ENCODE measurements at regions not wholly inside any gene's neighbourhood (a gene's known extent, or its start where the extent isn't known, plus 50 kb on each side); places are given as distances from the start of the nearest gene placed in this dataset.

GRCh38 chr7:50862302-50862701, 79.6 kb upstream of the GRB10 start:
- Histone ChIP-seq H3K4me1 (ENCODE audit: control insufficient read depth in 1 of 2, insufficient read depth in 2 of 2, low read length in 2 of 2) (no peaks in the 10 kb centered on the region), H3K9me2 (ENCODE audit: insufficient read depth) (no peaks in the 10 kb centered on the region), H2AFZ (ENCODE audit: low read depth, low read length, poor library complexity, severe bottlenecking) (no peak overlapping the region), H3K36me3 (ENCODE audit: control insufficient read depth in 1 of 2, insufficient read depth in 2 of 2, low read length in 2 of 2) (no peaks in the 10 kb centered on the region), H3K4me2 (ENCODE audit: low read length) (no peak overlapping the region), H3K27me3 (ENCODE audit: insufficient read depth, low read length) (no peaks in the 10 kb centered on the region), H3K79me2 (ENCODE audit: insufficient read depth, low read length) (no peaks in the 10 kb centered on the region), H3K27ac (ENCODE audit: low read depth, low read length) (no peak overlapping the region), H3K4me3 (replicated peaks in 1 of 2; ENCODE audit: low read depth in 1 of 2, low read length in 2 of 2) (no peak overlapping the region), H3K9ac (ENCODE audit: low read length) (no peak overlapping the region), H3K9me3 (ENCODE audit: control insufficient read depth in 1 of 2, insufficient read depth in 1 of 2, low read depth in 1 of 2, low read length in 2 of 2) (no peaks in the 10 kb centered on the region), H4K20me1 (ENCODE audit: insufficient read depth) (no peaks in the 10 kb centered on the region)
- no peak for DNase-seq (ENCODE audit: low read depth, low spot score)
- BruUV-seq (replicated peaks): no TSS peak
- intact Hi-C loops (cut with micrococcal nuclease): no loop called here
- no peak for TF ChIP-seq EZH2 (IDR thresholded peaks at IDR 0.05)
- TF ChIP-seq EZH2phosphoT487 (IDR thresholded peaks at IDR 0.05; ENCODE audit: borderline replicate concordance): no peak
- TF ChIP-seq FOSL1 (IDR thresholded peaks at IDR 0.05; ENCODE audit: low read depth): no peak
- TF ChIP-seq SIN3A (IDR thresholded peaks at IDR 0.05; ENCODE audit: low read depth): no peak
- TF ChIP-seq CBX3 (IDR thresholded peaks at IDR 0.05; ENCODE audit: low read depth): no peak
- TF ChIP-seq ZFX (IDR thresholded peaks at IDR 0.05): no peak
- TF ChIP-seq SP1 (IDR thresholded peaks at IDR 0.05; ENCODE audit: low read depth): no peak
- no peak for TF ChIP-seq CTCF (IDR thresholded peaks at IDR 0.05 in 2 of 3, conservative IDR thresholded peaks at IDR 0.05 in 1 of 3; ENCODE audit: borderline replicate concordance in 1 of 3, insufficient read depth in 1 of 3, low read depth in 2 of 3, low read length in 2 of 3)
- TF ChIP-seq ZNF274 (IDR thresholded peaks at IDR 0.05; ENCODE audit: low read depth, low read length): no peak
- no peak for TF ChIP-seq REST (IDR thresholded peaks at IDR 0.05; ENCODE audit: low read depth)
- TF ChIP-seq EGR1 (IDR thresholded peaks at IDR 0.05; ENCODE audit: low read depth): no peak
- no peak for TF ChIP-seq TCF7L2 (IDR thresholded peaks at IDR 0.05; ENCODE audit: borderline replicate concordance, extremely low read depth, insufficient read depth, insufficient read length)
- TF ChIP-seq, protein P1, sequence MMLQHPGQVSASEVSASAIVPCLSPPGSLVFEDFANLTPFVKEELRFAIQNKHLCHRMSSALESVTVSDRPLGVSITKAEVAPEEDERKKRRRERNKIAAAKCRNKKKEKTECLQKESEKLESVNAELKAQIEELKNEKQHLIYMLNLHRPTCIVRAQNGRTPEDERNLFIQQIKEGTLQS (IDR thresholded peaks at IDR 0.05): no peak
- no peak for TF ChIP-seq YY1 (IDR thresholded peaks at IDR 0.05; ENCODE audit: extremely low read depth, insufficient replicate concordance, low read depth, low read length)
- POLR2A ChIA-PET: no interaction called here
- RAD21 ChIA-PET (ENCODE audit: low non-redundant PET in 1 of 2, low total read pairs in 2 of 2, uncharacterized antibody in 2 of 2, unreplicated experiment in 2 of 2): no interaction called here
- CTCF ChIA-PET: no interaction called here
- no peak for ATAC-seq
